ENCODE measurements at regions not wholly inside any gene's neighbourhood (a gene's known extent, or its start where the extent isn't known, plus 50 kb on each side); places are given as distances from the start of the nearest gene placed in this dataset.
"Not testable (repeated sequence)": the region's sequence is repeated elsewhere in the genome, so short reads cannot be mapped to it uniquely, and the experiment has no call there.

- DNase-seq (ENCODE audit: extremely low read depth, low read depth, low spot score): not testable (repeated sequence)
Measured at GRCh38 chr1:120657804-120658203, 65.9 kb upstream of the NBPF26 start.

GRCh38 chr1:120658622-120659021 lies 65.1 kb upstream of the NBPF26 start:
- not testable (repeated sequence) for DNase-seq (ENCODE audit: extremely low read depth, low read depth, low spot score)

- not testable (repeated sequence) for DNase-seq (ENCODE audit: extremely low read depth, low read depth, low spot score)
Measured at GRCh38 chr1:120659133-120659532, 64.6 kb upstream of the NBPF26 start.

- DNase-seq (ENCODE audit: extremely low read depth, low read depth, low spot score): not testable (repeated sequence)
Measured at GRCh38 chr1:120664376-120665249, 59.1 kb upstream of the NBPF26 start.

GRCh38 chr1:120665250-120665577 lies 58.5 kb upstream of the NBPF26 start:
- DNase-seq (ENCODE audit: extremely low read depth, low read depth, low spot score): not testable (repeated sequence)

- DNase-seq (ENCODE audit: extremely low read depth, low read depth, low spot score): not testable (repeated sequence)
Measured at GRCh38 chr1:120668187-120668586, 55.6 kb upstream of the NBPF26 start.

Measured in glomerular endothelial cell (primary cell).